ENCODE measurements at regions not wholly inside any gene's neighbourhood (a gene's known extent, or its start where the extent isn't known, plus 50 kb on each side); places are given as distances from the start of the nearest gene placed in this dataset.

- peak; percentile 34 for DNase-seq
Measured at GRCh38 chrY:4483693-4484092, 516.4 kb upstream of the PCDH11Y start.

Data from suppressor macrophage treated with lipopolysaccharide for 4 hours (primary cell).